ENCODE measurements at regions not wholly inside any gene's neighbourhood (a gene's known extent, or its start where the extent isn't known, plus 50 kb on each side); places are given as distances from the start of the nearest gene placed in this dataset.
"Not testable (repeated sequence)": the region's sequence is repeated elsewhere in the genome, so short reads cannot be mapped to it uniquely, and the experiment has no call there.

- DNase-seq (ENCODE audit: insufficient read length, low spot score); FAIRE-seq: not testable (repeated sequence)
These were observed 120.2 kb upstream of the FOLH1 start for GRCh38 chr11:49328485-49329186.

- DNase-seq (ENCODE audit: insufficient read length, low spot score); FAIRE-seq: not testable (repeated sequence)
These were observed 119.4 kb upstream of the FOLH1 start for GRCh38 chr11:49327766-49328165.

- FAIRE-seq; DNase-seq (ENCODE audit: insufficient read length, low spot score): not testable (repeated sequence)
These were observed 118.2 kb upstream of the FOLH1 start for GRCh38 chr11:49326651-49327050.

GRCh38 chr11:49316180-49316579 lies 107.8 kb upstream of the FOLH1 start:
- DNase-seq (ENCODE audit: insufficient read length, low spot score) (no peak), FAIRE-seq (no peak)

- FAIRE-seq (no peak), DNase-seq (ENCODE audit: insufficient read length, low spot score) (no peak)
These were observed 94.7 kb upstream of the FOLH1 start for GRCh38 chr11:49303080-49303479.

GRCh38 chr11:49302360-49302759 lies 94.0 kb upstream of the FOLH1 start:
- FAIRE-seq (no peak), DNase-seq (ENCODE audit: insufficient read length, low spot score) (no peak)

- DNase-seq (ENCODE audit: insufficient read length, low spot score); FAIRE-seq: not testable (repeated sequence)
These were observed 89.6 kb upstream of the FOLH1 start for GRCh38 chr11:49298017-49298416.

- FAIRE-seq; DNase-seq (ENCODE audit: insufficient read length, low spot score): not testable (repeated sequence)
These were observed 75.5 kb upstream of the FOLH1 start for GRCh38 chr11:49283911-49284310.

- not testable (repeated sequence) for DNase-seq (ENCODE audit: insufficient read length, low spot score); FAIRE-seq
These were observed 74.9 kb upstream of the FOLH1 start for GRCh38 chr11:49283282-49283681.

GRCh38 chr11:49282125-49282524 lies 73.7 kb upstream of the FOLH1 start:
- FAIRE-seq; DNase-seq (ENCODE audit: insufficient read length, low spot score): not testable (repeated sequence)

- FAIRE-seq; DNase-seq (ENCODE audit: insufficient read length, low spot score): not testable (repeated sequence)
These were observed 69.5 kb upstream of the FOLH1 start for GRCh38 chr11:49277951-49278350.
